Neuronal stem cell (in vitro differentiated cells): ENCODE measurements at regions not wholly inside any gene's neighbourhood (a gene's known extent, or its start where the extent isn't known, plus 50 kb on each side); places are given as distances from the start of the nearest gene placed in this dataset.

Source experiments
- DNase-seq: peaks from one replicate; pipeline ENCODE4 v3.0.0-alpha.2; 2013; ENCODE audit warnings: low spot score
- H2AFZ ChIP-seq: one replicate; pipeline ENCODE4 v1.6.1; 2013; ENCODE audit warnings: mild to moderate bottlenecking, low read length, inconsistent platforms
- H2AK5ac ChIP-seq: 2 replicates; pipeline ENCODE4 v1.6.1; 2013; ENCODE audit warnings: low read depth, mild to moderate bottlenecking, inconsistent platforms, low read length, moderate library complexity, mixed read lengths
- H2BK120ac ChIP-seq: 2 replicates; pipeline ENCODE4 v1.6.1; 2013; ENCODE audit warnings: low read depth, mild to moderate bottlenecking, inconsistent platforms, low read length, moderate library complexity, mixed read lengths
- H2BK12ac ChIP-seq: one replicate; pipeline ENCODE4 v1.6.1; 2013; ENCODE audit warnings: low read length, inconsistent platforms
- H2BK15ac ChIP-seq: 2 replicates; pipeline ENCODE4 v1.6.1; 2013; ENCODE audit warnings: mild to moderate bottlenecking, low read length, inconsistent platforms, mixed read lengths
- H2BK5ac ChIP-seq: one replicate; pipeline ENCODE4 v1.6.1; 2013; ENCODE audit warnings: inconsistent platforms, mild to moderate bottlenecking, low read length, moderate library complexity
- H3K14ac ChIP-seq: one replicate; pipeline ENCODE4 v1.6.1; 2013; ENCODE audit warnings: low read length, inconsistent platforms
- H3K18ac ChIP-seq: 2 replicates; pipeline ENCODE4 v1.6.1; 2013; ENCODE audit warnings: low read length, inconsistent platforms
- H3K23ac ChIP-seq: 2 replicates; pipeline ENCODE4 v1.6.1; 2013; ENCODE audit warnings: low read depth, mild to moderate bottlenecking, mixed read lengths, low read length, inconsistent platforms; ENCODE audit not compliant: poor library complexity
- H3K27ac ChIP-seq: replicated peaks from 3 replicates; pipeline ENCODE4 v1.5.1; 2013; ENCODE audit warnings: low read length, inconsistent platforms
- H3K27me3 ChIP-seq, 3 experiments: 2 replicates each; pipeline ENCODE4 v1.6.1; 2013; ENCODE audit warnings: low read length in 3 of 3, mild to moderate bottlenecking in 2 of 3, inconsistent platforms in 1 of 3, low read depth in 1 of 3, mixed read lengths in 1 of 3, moderate library complexity in 1 of 3; ENCODE audit not compliant: control insufficient read depth in 3 of 3, insufficient read depth in 3 of 3
- H3K36me3 ChIP-seq, 2 donors: replicated peaks in 1 of 2; 2 replicates each; pipeline ENCODE4 v1.6.1; 2013; ENCODE audit warnings: low read length in 2 of 2; ENCODE audit not compliant: control insufficient read depth in 2 of 2, insufficient read depth in 2 of 2
- H3K4ac ChIP-seq: 2 replicates; pipeline ENCODE4 v1.6.1; 2013; ENCODE audit warnings: inconsistent platforms, mild to moderate bottlenecking, low read length, moderate library complexity
- H3K4me1 ChIP-seq, 2 donors: 1 replicate in 1 of 2; 2 replicates in 1 of 2; pipeline ENCODE4 v1.6.1; 2013; ENCODE audit warnings: low read length in 2 of 2, low read depth in 1 of 2; ENCODE audit not compliant: control insufficient read depth in 2 of 2, insufficient read depth in 1 of 2
- H3K4me2 ChIP-seq: one replicate; pipeline ENCODE4 v1.6.1; 2013; ENCODE audit warnings: mild to moderate bottlenecking, low read length, inconsistent platforms; ENCODE audit not compliant: insufficient read depth, poor library complexity, severe bottlenecking
- H3K4me3 ChIP-seq, 2 donors: 2 replicates each; pipeline ENCODE4 v1.5.1; 2013; ENCODE audit warnings: low read length in 2 of 2, mild to moderate bottlenecking in 2 of 2, inconsistent platforms in 1 of 2, moderate library complexity in 1 of 2
- H3K79me1 ChIP-seq: one replicate; pipeline ENCODE4 v1.6.1; 2013; ENCODE audit warnings: low read depth, mild to moderate bottlenecking, inconsistent platforms, low read length, moderate library complexity
- H3K9ac ChIP-seq: one replicate; pipeline ENCODE4 v1.6.1; 2013; ENCODE audit warnings: mild to moderate bottlenecking, low read depth, low read length, inconsistent platforms; ENCODE audit not compliant: poor library complexity
- H3K9me3 ChIP-seq, 2 donors: replicated peaks in 1 of 2; 2 replicates each; pipeline versions ENCODE3 to v1.6.1; 2013; ENCODE audit warnings: low read length in 2 of 2, mild to moderate bottlenecking in 2 of 2, inconsistent platforms in 1 of 2, low read depth in 1 of 2, mixed read lengths in 1 of 2, moderate library complexity in 1 of 2; ENCODE audit not compliant: control insufficient read depth in 2 of 2, insufficient read depth in 1 of 2
- H4K8ac ChIP-seq: one replicate; pipeline ENCODE4 v1.6.1; 2013; ENCODE audit warnings: low read depth, mild to moderate bottlenecking, inconsistent platforms, low read length, moderate library complexity
- H4K91ac ChIP-seq: one replicate; pipeline ENCODE4 v1.6.1; 2013; ENCODE audit warnings: low read length, low read depth, mild to moderate bottlenecking, inconsistent platforms; ENCODE audit not compliant: poor library complexity
- WGBS, 2 donors: extraction: QIAGEN DNeasy Blood & Tissue Kit; methylation state at CpG; one replicate each; pipeline ENCODE4 v1.1.7; 2013; ENCODE audit warnings: missing lambda C conversion rate in 2 of 2, mixed read lengths in 1 of 2; ENCODE audit not compliant: insufficient read length in 2 of 2, insufficient replicate concordance in 1 of 2; ENCODE audit errors: extremely low coverage in 2 of 2; 5-methylcytosine and 5-hydroxymethylcytosine counted together

DNA sequence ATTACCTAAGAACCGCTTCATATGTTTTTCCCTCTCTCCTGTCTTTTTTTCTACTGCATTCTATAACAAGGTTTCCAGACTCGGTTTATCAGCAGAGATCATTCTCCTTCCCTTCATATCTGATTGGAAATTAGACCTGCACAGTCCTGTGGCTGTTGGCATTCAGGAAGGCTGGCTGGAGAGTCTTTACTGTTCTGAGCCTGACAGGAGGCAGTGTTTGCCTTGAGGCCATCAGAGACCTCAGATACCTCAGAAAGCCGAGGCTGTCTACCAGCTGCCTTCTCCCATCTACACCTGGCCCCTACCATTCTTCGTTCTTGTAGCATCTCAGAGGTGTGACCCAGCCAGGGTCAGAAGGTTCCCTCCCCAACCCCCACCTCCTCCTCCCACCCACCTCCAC, 182.0 kb downstream of the CAND1 start:
- H3K4me1 ChIP-seq = peaks cover 0 to 2% of the 10 kb centered on the region in 2 donors
- no peak overlapping the region for H2BK120ac ChIP-seq
- H3K79me1 ChIP-seq = no peaks in the 10 kb centered on the region
- no peak overlapping the region for H3K18ac ChIP-seq
- no peak overlapping the region for H3K27ac ChIP-seq
- no peak overlapping the region for H4K8ac ChIP-seq
- H3K36me3 ChIP-seq = no peaks in the 10 kb centered on the region
- WGBS, 2 donors = no CpG with 5 or more reads among the region's 4 CpGs
- no peak overlapping the region for H2AK5ac ChIP-seq
- H3K23ac ChIP-seq = no peak overlapping the region
- DNase-seq = no peak
- H2AFZ ChIP-seq = no peak overlapping the region
- no peak overlapping the region for H3K4ac ChIP-seq
- H3K4me3 ChIP-seq = no peak overlapping the region
- no peak overlapping the region for H2BK15ac ChIP-seq
- no peak overlapping the region for H2BK12ac ChIP-seq
- H2BK5ac ChIP-seq = no peak overlapping the region
- no peak overlapping the region for H3K9ac ChIP-seq
- H3K27me3 ChIP-seq = peaks cover 0 to 3% (median 0%) of the 10 kb centered on the region in 3 experiments
- H3K4me2 ChIP-seq = no peak overlapping the region
- no peaks in the 10 kb centered on the region for H3K9me3 ChIP-seq
- no peak overlapping the region for H4K91ac ChIP-seq
- H3K14ac ChIP-seq = no peak overlapping the region

DNA sequence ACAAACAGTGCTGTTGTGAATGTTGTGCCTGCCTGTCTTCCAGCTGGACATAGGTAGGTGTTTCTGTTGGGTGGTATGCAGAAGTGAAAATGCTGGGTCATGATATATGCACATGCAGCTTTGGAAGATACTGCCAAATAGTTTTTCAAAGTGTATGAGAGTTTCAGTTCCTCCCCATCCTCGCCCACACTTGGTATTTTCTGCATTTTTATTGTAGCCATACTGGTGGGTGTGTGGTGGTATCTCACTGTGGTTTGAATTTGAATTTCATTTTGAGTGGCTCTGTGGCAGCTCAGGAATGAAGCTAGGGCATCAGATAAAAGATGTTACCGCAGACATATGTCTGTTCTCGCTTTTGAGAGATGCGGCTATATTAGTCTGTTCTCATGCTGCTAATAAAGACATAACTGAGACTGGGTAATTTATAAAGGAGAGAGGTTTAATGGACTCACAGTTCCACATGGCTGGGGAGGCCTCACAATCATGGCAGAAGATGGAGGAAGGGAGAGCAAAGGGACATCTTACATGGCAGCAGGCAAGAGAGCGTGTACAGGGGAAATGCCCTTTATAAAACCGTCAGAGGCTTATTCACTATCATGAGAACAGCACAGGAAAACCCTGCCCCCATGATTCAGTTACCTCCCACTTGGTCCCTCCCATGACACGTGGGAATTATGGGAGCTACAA, 183.1 kb downstream of the CAND1 start:
- Histone ChIP-seq H3K18ac (no peak overlapping the region), H3K23ac (no peak overlapping the region), H3K36me3 (no peaks in the 10 kb centered on the region), H3K79me1 (no peaks in the 10 kb centered on the region), H2AK5ac (no peak overlapping the region), H3K27me3 (peaks cover 0 to 3% (median 0%) of the 10 kb centered on the region in 3 experiments), H3K9ac (no peak overlapping the region), H2BK12ac (no peak overlapping the region), H2AFZ (no peak overlapping the region), H2BK5ac (no peak overlapping the region), H4K8ac (no peak overlapping the region), H3K4me2 (no peak overlapping the region), H3K27ac (no peak overlapping the region), H3K9me3 (no peaks in the 10 kb centered on the region), H3K4ac (no peak overlapping the region), H3K4me1 (peaks cover 0 to 2% of the 10 kb centered on the region in 2 donors), H4K91ac (no peak overlapping the region), H3K4me3 (no peak overlapping the region), H2BK120ac (no peak overlapping the region), H3K14ac (no peak overlapping the region), H2BK15ac (no peak overlapping the region)
- DNase-seq = no peak
- no CpG with 5 or more reads among the region's 7 CpGs for WGBS, 2 donors

DNA sequence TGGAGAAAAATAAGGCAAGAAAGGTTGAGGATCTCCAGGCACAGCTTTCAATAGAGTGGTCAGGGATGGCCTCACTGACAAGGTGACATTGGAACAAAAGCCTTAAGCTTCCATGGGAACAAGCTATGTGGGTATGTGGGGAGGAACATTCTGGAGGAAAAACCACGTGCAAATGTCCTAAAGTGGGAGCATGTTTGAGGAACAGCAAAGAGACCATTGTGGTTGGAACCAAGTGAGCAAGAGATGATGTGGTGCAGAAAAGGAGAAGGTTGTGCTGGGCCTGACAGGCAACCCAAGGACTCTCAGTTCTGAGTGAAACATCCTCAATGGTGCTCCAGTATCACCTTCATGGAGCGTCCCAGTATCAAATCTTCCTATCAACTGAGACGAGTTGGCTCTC, 184.0 kb downstream of the CAND1 start:
- Histone ChIP-seq H2AFZ (no peak overlapping the region), H3K27ac (no peak overlapping the region), H2BK15ac (no peak overlapping the region), H4K91ac (no peak overlapping the region), H2BK120ac (no peak overlapping the region), H3K18ac (no peak overlapping the region), H3K27me3 (peaks cover 0 to 3% (median 0%) of the 10 kb centered on the region in 3 experiments), H3K4ac (no peak overlapping the region), H3K79me1 (no peaks in the 10 kb centered on the region), H3K23ac (no peak overlapping the region), H2BK12ac (no peak overlapping the region), H2AK5ac (no peak overlapping the region), H3K14ac (no peak overlapping the region), H3K4me1 (peaks cover 0 to 9% of the 10 kb centered on the region in 2 donors), H3K4me2 (no peak overlapping the region), H3K36me3 (no peaks in the 10 kb centered on the region), H3K9ac (no peak overlapping the region), H4K8ac (no peak overlapping the region), H3K9me3 (no peaks in the 10 kb centered on the region), H2BK5ac (no peak overlapping the region), H3K4me3 (no peak overlapping the region)
- no CpG with 5 or more reads among the region's 3 CpGs for WGBS, 2 donors
- DNase-seq = no peak

DNA sequence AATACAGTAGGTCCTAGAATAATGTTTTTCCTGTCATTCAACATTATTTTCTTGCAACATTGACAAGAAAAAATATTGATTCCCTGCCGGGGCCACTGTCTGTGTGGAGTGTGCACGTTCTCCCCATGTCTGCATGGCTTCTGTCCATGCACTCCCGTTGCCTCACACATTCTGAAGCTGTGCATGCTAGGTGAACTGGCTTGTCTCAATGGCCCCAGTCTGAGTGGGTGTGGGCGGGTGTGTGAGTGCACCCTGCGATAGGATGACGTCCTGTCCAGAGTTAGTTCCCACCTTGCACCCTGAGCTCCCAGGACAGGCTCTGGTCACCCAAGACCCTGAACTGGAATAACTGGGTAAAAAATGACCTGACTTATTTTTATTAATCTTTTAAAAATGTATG, 186.1 kb downstream of the CAND1 start:
- Histone ChIP-seq H2AFZ (no peak overlapping the region), H2BK12ac (no peak overlapping the region), H3K14ac (no peak overlapping the region), H3K27ac (no peak overlapping the region), H3K36me3 (no peaks in the 10 kb centered on the region), H3K9ac (no peak overlapping the region), H4K91ac (peak overlapping the region; percentile 47), H3K79me1 (no peaks in the 10 kb centered on the region), H3K9me3 (no peaks in the 10 kb centered on the region), H2BK5ac (no peak overlapping the region), H2BK15ac (no peak overlapping the region), H2AK5ac (no peak overlapping the region), H2BK120ac (no peak overlapping the region), H3K4me2 (no peak overlapping the region), H3K18ac (peak overlapping the region; percentile 29), H3K23ac (no peak overlapping the region), H4K8ac (no peak overlapping the region), H3K4me1 (peaks cover 0 to 11% of the 10 kb centered on the region in 2 donors), H3K4ac (no peak overlapping the region), H3K27me3 (peaks cover 0 to 5% (median 0%) of the 10 kb centered on the region in 3 experiments), H3K4me3 (no peak overlapping the region)
- no peak for DNase-seq
- no CpG with 5 or more reads among the region's 6 CpGs for WGBS, 2 donors
